HepG2 (cell line): ENCODE measurements at regions not wholly inside any gene's neighbourhood (a gene's known extent, or its start where the extent isn't known, plus 50 kb on each side); places are given as distances from the start of the nearest gene placed in this dataset.

Experiments
- FOXA3 ChIP-seq: IDR thresholded peaks from 2 replicates; pipeline ENCODE4 v1.6.1; 2016; ENCODE audit warnings: missing genetic modification reagents, missing compliant biosample characterization
- HOXA3 ChIP-seq: sonication (generic); formaldehyde crosslinking; IDR thresholded peaks from 2 replicates; pipeline ENCODE4 v1.5.0; 2020; ENCODE audit warnings: missing genetic modification reagents
- JUN ChIP-seq: sonication (generic); formaldehyde crosslinking; IDR thresholded peaks from 2 replicates; pipeline ENCODE4 v1.4.0; 2020; ENCODE audit warnings: mild to moderate bottlenecking, missing genetic modification reagents
- MED1 ChIP-seq: sonication (generic); formaldehyde crosslinking; IDR thresholded peaks from 2 replicates; pipeline ENCODE4 v1.4.0; 2020; ENCODE audit warnings: missing genetic modification reagents
- NR2C2 ChIP-seq: sonication (generic); formaldehyde crosslinking; IDR thresholded peaks from 2 replicates; pipeline ENCODE4 v1.4.0; 2020; ENCODE audit warnings: missing genetic modification reagents, mild to moderate bottlenecking, moderate library complexity, borderline replicate concordance
- RAD51 ChIP-seq: fragments of 450-650 bp; IDR thresholded peaks from 2 replicates; pipeline ENCODE4 v1.6.1; 2016; ENCODE audit warnings: borderline replicate concordance
- RFX5 ChIP-seq: IDR thresholded peaks from 2 replicates; pipeline ENCODE4 v1.6.1; 2011; ENCODE audit warnings: low read depth, low read length, improper control_type of control experiment
- RFXANK ChIP-seq: IDR thresholded peaks from 2 replicates; pipeline ENCODE4 v1.6.1; 2016
- ZBTB42 ChIP-seq: sonication (generic); formaldehyde crosslinking; IDR thresholded peaks from 2 replicates; pipeline ENCODE4 v1.5.0; 2020; ENCODE audit warnings: mild to moderate bottlenecking, missing genetic modification reagents
- ZNF121 ChIP-seq: sonication (generic); formaldehyde crosslinking; IDR thresholded peaks from 2 replicates; pipeline ENCODE4 v1.5.0; 2020; ENCODE audit warnings: mild to moderate bottlenecking, missing genetic modification reagents
- ZNF124 ChIP-seq: sonication (generic); formaldehyde crosslinking; IDR thresholded peaks from 2 replicates; pipeline ENCODE4 v1.4.0; 2020; ENCODE audit warnings: missing genetic modification reagents
- ZNF589 ChIP-seq: sonication (generic); formaldehyde crosslinking; conservative IDR thresholded peaks from 2 replicates; pipeline ENCODE4 v1.8.0; 2022; ENCODE audit warnings: mild to moderate bottlenecking, moderate library complexity, missing genetic modification reagents
- ZNF674 ChIP-seq: sonication (generic); formaldehyde crosslinking; IDR thresholded peaks from 2 replicates; pipeline ENCODE4 v1.5.0; 2020; ENCODE audit warnings: low read depth, mild to moderate bottlenecking, missing genetic modification reagents
- ZNF777 ChIP-seq: sonication (generic); formaldehyde crosslinking; IDR thresholded peaks from 2 replicates; pipeline ENCODE4 v1.4.0; 2020; ENCODE audit warnings: missing genetic modification reagents
- ZSCAN9 ChIP-seq: IDR thresholded peaks from 2 replicates; pipeline ENCODE4 v1.6.1; 2016; ENCODE audit warnings: borderline replicate concordance
- ZZZ3 ChIP-seq: sonication (generic); formaldehyde crosslinking; IDR thresholded peaks from 2 replicates; pipeline ENCODE4 v1.4.0; 2020; ENCODE audit warnings: missing genetic modification reagents, mild to moderate bottlenecking, borderline replicate concordance
- TF ChIP-seq, protein P1 (sequence below): sonication (generic); formaldehyde crosslinking; conservative IDR thresholded peaks from 2 replicates; pipeline ENCODE4 v1.5.0; 2020; ENCODE audit warnings: missing genetic modification reagents
- TF ChIP-seq, protein P2 (sequence below): sonication (generic); formaldehyde crosslinking; IDR thresholded peaks from 2 replicates; pipeline ENCODE4 v1.4.0; 2020; ENCODE audit warnings: mild to moderate bottlenecking, low read depth, missing genetic modification reagents
- TF ChIP-seq, protein P3 (sequence below): IDR thresholded peaks from 2 replicates; pipeline ENCODE4 v1.6.1; 2016; ENCODE audit warnings: low read depth, borderline replicate concordance
- TF ChIP-seq, protein P4 (sequence below): sonication (generic); formaldehyde crosslinking; IDR thresholded peaks from 2 replicates; pipeline ENCODE4 v1.4.0; 2020; ENCODE audit warnings: missing genetic modification reagents
- TF ChIP-seq, protein P5 (sequence below): sonication (generic); formaldehyde crosslinking; IDR thresholded peaks from 2 replicates; pipeline ENCODE4 v1.8.1; 2023; ENCODE audit warnings: missing genetic modification reagents, inconsistent platforms, borderline replicate concordance
- TF ChIP-seq, protein P6 (sequence below): IDR thresholded peaks from 2 replicates; pipeline ENCODE4 v1.6.1; 2016; ENCODE audit warnings: missing compliant biosample characterization, missing genetic modification reagents, borderline replicate concordance
- TF ChIP-seq, protein P7 (sequence below): sonication (generic); formaldehyde crosslinking; IDR thresholded peaks from 2 replicates; pipeline ENCODE4 v1.5.0; 2020; ENCODE audit warnings: missing genetic modification reagents

DNA sequence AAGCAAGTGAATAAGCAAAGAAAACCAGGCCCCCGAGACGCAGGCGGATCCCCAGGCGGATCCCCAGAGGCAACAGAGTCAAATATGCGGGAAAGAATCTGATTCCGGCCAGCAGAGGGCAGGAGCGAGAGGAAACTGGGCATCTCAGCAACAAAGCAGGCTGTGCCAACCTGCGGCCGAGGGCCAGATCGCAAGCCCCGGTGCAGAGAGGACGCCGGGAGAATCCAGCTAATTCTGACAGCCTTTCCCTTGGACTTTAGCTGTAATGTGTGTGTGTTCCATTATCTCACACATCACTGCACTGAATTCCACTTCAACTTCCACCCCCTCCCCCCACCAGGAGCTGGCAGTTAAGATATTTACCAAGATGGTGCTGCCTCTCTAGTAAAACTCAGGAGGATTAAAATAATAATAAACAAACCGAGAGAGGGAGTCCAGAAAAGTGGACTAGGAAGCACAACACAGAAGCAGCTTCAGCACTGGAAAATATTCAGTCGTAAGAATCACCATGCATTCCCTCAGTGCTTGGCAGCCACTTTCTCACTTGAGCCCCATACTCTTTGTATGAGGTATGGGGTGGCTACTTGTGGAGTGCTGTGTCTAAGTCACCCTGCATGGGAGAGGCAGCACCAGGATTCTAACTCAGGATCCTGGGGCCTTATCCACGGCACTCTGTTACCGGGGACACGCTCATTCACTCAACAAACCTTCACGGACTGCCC is 66.2 kb upstream of the SNX9 start (continued):
- TF ChIP-seq, protein P1, sequence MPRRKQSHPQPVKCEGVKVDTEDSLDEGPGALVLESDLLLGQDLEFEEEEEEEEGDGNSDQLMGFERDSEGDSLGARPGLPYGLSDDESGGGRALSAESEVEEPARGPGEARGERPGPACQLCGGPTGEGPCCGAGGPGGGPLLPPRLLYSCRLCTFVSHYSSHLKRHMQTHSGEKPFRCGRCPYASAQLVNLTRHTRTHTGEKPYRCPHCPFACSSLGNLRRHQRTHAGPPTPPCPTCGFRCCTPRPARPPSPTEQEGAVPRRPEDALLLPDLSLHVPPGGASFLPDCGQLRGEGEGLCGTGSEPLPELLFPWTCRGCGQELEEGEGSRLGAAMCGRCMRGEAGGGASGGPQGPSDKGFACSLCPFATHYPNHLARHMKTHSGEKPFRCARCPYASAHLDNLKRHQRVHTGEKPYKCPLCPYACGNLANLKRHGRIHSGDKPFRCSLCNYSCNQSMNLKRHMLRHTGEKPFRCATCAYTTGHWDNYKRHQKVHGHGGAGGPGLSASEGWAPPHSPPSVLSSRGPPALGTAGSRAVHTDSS (CRISPR knock-in tag) = no peak
- TF ChIP-seq HOXA3 (CRISPR knock-in tag) (0 out of 2 replicates have a peak, but pooled peaks have one; percentile 27), ZNF589 (CRISPR knock-in tag) (no peak), JUN (CRISPR knock-in tag) (peak; percentile 62; the same call in 1 of the 2 replicates), RAD51 (no peak), RFX5 (peak; percentile 9; the same call in 1 of the 2 replicates), RFXANK (CRISPR knock-in tag) (0 out of 2 replicates have a peak, but pooled peaks have one; percentile 65), ZSCAN9 (CRISPR knock-in tag) (peak; percentile 74; the same call in 1 of the 2 replicates), ZNF121 (CRISPR knock-in tag) (no peak), ZNF777 (CRISPR knock-in tag) (no peak), MED1 (CRISPR knock-in tag) (peak; percentile 52), ZNF674 (CRISPR knock-in tag) (no peak), ZNF124 (0 out of 2 replicates have a peak, but pooled peaks have one; percentile 78), FOXA3 (CRISPR knock-in tag) (peak; percentile 56; the same call in 1 of the 2 replicates), ZBTB42 (CRISPR knock-in tag) (no peak), NR2C2 (no peak), ZZZ3 (no peak)
- TF ChIP-seq, protein P2, sequence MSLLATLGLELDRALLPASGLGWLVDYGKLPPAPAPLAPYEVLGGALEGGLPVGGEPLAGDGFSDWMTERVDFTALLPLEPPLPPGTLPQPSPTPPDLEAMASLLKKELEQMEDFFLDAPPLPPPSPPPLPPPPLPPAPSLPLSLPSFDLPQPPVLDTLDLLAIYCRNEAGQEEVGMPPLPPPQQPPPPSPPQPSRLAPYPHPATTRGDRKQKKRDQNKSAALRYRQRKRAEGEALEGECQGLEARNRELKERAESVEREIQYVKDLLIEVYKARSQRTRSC (CRISPR knock-in tag) = no peak
- TF ChIP-seq, protein P3, sequence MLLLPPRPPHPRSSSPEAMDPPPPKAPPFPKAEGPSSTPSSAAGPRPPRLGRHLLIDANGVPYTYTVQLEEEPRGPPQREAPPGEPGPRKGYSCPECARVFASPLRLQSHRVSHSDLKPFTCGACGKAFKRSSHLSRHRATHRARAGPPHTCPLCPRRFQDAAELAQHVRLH (CRISPR knock-in tag) = peak; percentile 69; the same call in 1 of the 2 replicates
- TF ChIP-seq, protein P4, sequence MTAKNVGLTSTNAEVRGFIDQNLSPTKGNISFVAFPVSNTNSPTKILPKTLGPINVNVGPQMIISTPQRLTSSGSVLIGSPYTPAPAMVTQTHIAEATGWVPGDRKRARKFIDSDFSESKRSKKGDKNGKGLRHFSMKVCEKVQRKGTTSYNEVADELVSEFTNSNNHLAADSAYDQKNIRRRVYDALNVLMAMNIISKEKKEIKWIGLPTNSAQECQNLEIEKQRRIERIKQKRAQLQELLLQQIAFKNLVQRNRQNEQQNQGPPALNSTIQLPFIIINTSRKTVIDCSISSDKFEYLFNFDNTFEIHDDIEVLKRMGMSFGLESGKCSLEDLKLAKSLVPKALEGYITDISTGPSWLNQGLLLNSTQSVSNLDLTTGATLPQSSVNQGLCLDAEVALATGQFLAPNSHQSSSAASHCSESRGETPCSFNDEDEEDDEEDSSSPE (CRISPR knock-in tag) = 0 out of 2 replicates have a peak, but pooled peaks have one; percentile 26
- TF ChIP-seq, protein P5, sequence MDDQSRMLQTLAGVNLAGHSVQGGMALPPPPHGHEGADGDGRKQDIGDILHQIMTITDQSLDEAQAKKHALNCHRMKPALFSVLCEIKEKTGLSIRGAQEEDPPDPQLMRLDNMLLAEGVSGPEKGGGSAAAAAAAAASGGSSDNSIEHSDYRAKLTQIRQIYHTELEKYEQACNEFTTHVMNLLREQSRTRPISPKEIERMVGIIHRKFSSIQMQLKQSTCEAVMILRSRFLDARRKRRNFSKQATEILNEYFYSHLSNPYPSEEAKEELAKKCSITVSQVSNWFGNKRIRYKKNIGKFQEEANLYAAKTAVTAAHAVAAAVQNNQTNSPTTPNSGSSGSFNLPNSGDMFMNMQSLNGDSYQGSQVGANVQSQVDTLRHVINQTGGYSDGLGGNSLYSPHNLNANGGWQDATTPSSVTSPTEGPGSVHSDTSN (CRISPR knock-in tag) = no peak
- TF ChIP-seq, protein P6, sequence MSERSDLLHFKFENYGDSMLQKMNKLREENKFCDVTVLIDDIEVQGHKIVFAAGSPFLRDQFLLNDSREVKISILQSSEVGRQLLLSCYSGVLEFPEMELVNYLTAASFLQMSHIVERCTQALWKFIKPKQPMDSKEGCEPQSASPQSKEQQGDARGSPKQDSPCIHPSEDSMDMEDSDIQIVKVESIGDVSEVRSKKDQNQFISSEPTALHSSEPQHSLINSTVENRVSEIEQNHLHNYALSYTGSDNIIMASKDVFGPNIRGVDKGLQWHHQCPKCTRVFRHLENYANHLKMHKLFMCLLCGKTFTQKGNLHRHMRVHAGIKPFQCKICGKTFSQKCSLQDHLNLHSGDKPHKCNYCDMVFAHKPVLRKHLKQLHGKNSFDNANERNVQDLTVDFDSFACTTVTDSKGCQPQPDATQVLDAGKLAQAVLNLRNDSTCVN = peak; percentile 61; the same call in 1 of the 2 replicates
- TF ChIP-seq, protein P7, sequence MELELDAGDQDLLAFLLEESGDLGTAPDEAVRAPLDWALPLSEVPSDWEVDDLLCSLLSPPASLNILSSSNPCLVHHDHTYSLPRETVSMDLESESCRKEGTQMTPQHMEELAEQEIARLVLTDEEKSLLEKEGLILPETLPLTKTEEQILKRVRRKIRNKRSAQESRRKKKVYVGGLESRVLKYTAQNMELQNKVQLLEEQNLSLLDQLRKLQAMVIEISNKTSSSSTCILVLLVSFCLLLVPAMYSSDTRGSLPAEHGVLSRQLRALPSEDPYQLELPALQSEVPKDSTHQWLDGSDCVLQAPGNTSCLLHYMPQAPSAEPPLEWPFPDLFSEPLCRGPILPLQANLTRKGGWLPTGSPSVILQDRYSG (CRISPR knock-in tag) = no peak
